Astrocyte of the cerebellum (primary cell): ENCODE measurements at regions not wholly inside any gene's neighbourhood (a gene's known extent, or its start where the extent isn't known, plus 50 kb on each side); places are given as distances from the start of the nearest gene placed in this dataset.
A peak's percentile ranks its signal among the peaks of the same experiment; 100 is the strongest.
"Not testable (repeated sequence)": the region's sequence is repeated elsewhere in the genome, so short reads cannot be mapped to it uniquely, and the experiment has no call there.

Experiments
- DNase-seq: peaks from one replicate; pipeline ENCODE4 v3.0.0-alpha.2; 2011; ENCODE audit warnings: low read depth
- H3K4me3 ChIP-seq: 2 replicates; pipeline ENCODE4 v1.5.1; 2011; ENCODE audit warnings: mild to moderate bottlenecking, low read depth, low read length, moderate library complexity
- in situ Hi-C: cut with HindIII; loops from 2 replicates; pipeline ENCODE4 v1.10.0; 2017; ENCODE audit warnings: low sequenced_read_pairs
- TF ChIP-seq, protein P1 (sequence below): IDR thresholded peaks from 2 replicates; pipeline ENCODE4 v1.5.1; 2012; ENCODE audit warnings: low read length, low read depth, moderate library complexity, mild to moderate bottlenecking; ENCODE audit errors: missing control alignments

DNA sequence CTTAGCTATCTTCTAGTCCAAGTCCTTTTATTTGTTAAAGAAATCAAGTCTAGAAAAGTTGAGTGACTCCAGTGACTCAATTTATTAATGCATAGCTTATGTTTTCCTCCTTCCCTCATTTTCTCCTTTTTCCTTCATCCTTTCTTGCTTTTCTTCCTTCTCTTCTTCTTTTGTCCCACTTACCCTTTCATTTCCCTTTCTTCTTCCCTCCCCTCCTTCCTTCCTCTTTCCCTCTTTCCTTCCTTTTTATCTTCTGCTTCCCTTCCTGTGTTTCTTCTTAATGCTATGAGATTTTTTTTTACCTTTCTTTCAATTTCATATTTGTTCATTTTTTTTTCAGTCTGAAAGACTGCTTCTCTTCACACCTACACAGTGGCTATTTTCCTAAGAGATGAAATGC is 555.5 kb downstream of the PIK3C3 start:
- in situ Hi-C loops: no loop called here
- H3K4me3 ChIP-seq: no peak overlapping the region
- DNase-seq: no peak
- TF ChIP-seq, protein P1, sequence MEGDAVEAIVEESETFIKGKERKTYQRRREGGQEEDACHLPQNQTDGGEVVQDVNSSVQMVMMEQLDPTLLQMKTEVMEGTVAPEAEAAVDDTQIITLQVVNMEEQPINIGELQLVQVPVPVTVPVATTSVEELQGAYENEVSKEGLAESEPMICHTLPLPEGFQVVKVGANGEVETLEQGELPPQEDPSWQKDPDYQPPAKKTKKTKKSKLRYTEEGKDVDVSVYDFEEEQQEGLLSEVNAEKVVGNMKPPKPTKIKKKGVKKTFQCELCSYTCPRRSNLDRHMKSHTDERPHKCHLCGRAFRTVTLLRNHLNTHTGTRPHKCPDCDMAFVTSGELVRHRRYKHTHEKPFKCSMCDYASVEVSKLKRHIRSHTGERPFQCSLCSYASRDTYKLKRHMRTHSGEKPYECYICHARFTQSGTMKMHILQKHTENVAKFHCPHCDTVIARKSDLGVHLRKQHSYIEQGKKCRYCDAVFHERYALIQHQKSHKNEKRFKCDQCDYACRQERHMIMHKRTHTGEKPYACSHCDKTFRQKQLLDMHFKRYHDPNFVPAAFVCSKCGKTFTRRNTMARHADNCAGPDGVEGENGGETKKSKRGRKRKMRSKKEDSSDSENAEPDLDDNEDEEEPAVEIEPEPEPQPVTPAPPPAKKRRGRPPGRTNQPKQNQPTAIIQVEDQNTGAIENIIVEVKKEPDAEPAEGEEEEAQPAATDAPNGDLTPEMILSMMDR: no peak

DNA sequence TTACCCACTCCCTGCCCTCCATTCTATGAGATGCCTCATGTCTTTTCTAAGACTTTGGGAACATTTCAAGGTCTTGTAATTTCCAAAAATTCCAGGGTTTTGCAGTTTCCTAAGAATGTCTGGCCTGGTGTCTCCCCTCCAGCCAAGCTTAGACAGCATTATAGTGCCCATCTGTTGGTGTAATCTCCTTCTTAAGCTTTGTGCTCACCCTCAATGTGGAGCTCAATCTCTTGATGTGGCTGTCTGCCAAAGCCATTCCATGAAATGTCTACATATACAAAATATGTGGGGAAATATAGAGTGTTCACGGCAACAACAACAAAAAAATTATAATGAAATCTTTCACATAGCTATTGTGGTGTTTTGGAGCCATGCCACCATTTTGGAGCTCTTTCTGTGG is 558.4 kb downstream of the PIK3C3 start:
- DNase-seq: no peak
- in situ Hi-C loops: no loop called here
- no peak overlapping the region for H3K4me3 ChIP-seq
- TF ChIP-seq, protein P1: no peak

DNA sequence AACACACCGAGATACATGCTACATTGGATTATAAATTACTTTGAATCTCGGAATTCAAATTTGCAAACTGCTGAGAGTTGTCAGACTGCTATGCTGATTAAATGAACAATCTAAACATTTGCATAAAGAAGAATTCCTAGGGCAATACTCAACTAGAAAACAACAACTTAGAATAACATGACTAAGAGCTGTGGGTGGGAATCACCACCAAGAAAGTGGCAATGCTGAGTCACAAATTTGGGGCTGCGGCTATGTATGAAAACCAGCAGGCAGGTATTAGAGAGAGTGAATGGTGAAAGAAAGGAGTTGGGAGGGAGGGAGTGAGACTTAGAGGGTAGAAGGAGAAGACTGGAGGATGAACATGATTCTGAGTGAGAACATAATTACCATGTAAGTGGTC is 559.5 kb downstream of the PIK3C3 start:
- no peak overlapping the region for H3K4me3 ChIP-seq
- DNase-seq: peak; percentile 53
- TF ChIP-seq, protein P1: no peak
- in situ Hi-C loops: no loop called here

DNA sequence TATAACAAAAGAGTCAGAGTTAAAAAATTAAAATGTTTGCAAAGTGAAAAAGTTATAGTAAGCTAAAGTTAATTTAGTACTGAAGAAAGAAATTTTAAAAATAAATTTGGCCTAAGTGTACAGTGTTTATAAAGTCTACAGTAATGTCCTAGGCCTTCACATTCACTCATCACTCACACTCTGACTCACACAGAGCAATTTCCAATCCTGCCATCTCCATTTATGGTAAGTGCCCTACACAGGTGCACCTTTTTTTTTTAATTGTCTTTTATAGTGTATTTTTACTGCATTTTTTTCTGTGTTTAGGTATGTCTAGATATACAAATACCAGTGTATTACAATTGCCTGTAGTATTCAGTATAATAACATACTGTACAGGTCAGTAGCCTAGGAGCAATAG is 562.9 kb downstream of the PIK3C3 start:
- H3K4me3 ChIP-seq: no peak overlapping the region
- no peak for DNase-seq
- TF ChIP-seq, protein P1: no peak
- in situ Hi-C loops: no loop called here

DNA sequence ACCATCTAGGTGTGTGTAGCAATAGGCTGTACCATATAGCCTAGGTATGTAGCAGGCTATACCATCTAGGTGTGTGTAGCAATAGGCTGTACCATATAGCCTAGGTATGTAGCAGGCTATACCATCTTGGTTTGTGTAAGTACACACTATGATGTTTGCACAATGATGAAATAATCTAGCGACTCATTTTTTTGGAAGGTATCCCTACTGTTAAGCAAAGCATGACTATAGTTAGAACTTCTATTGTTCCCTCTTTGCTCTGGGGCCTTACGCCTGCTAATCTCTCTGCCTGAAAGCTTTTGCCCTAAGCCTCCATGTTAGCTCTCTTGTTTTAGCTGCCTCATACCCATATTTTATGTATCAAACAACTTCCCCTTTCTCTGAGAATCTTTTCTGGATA is 563.3 kb downstream of the PIK3C3 start:
- DNase-seq, H3K4me3 ChIP-seq, in situ Hi-C loops: not testable (repeated sequence)

DNA sequence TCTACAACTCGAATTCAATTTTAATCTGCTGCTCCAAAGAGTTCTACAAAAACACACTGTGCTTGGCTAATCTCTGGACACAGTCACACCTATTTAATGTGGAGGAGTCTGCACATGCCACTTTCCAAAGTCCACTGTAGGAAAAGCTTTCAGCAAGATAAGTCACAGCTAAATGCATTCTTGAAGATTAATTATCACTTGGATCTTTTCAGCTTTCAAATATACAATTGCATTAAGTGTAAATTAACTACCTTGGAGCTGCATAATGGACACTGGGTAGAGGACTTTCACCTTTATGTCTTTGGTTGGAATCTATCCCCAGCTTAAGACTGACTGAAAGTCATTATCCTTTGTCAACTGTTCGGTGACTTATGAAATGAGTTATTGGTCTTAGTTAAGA is 565.1 kb downstream of the PIK3C3 start:
- TF ChIP-seq, protein P1: no peak
- in situ Hi-C loops: no loop called here
- no peak for DNase-seq

DNA sequence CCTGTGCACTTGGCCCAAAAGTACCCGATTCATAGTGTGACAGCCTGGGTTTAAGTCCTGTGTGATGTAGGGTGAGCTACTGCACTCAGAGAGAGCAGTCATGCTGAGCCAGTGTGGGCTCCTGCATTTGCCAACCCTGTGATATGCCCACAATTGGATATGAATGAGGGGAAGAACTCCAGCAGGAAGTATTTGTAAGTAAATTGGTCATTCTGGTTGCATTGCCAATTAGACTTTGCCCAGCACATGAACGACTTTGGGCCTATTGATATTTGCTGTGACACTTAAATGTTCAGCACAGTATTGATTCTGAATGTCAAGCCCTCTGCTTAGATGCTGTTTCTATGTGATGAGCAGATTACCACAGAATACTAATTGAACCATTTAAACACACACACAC is 570.9 kb downstream of the PIK3C3 start:
- H3K4me3 ChIP-seq: no peak overlapping the region
- in situ Hi-C loops: no loop called here
- no peak for DNase-seq
- TF ChIP-seq, protein P1: no peak

More for the DNA sequence above, 565.1 kb downstream of the PIK3C3 start:
- H3K4me3 ChIP-seq: no peak overlapping the region
